H1 (cell line): ENCODE measurements at regions not wholly inside any gene's neighbourhood (a gene's known extent, or its start where the extent isn't known, plus 50 kb on each side); places are given as distances from the start of the nearest gene placed in this dataset.

Experiments
- CHD7 ChIP-seq: fragments of 300-600 bp; sonication (generic); IDR thresholded peaks from 2 replicates; pipeline ENCODE4 v1.7.1; 2012; ENCODE audit warnings: low read length, moderate library complexity, mild to moderate bottlenecking, inconsistent platforms; ENCODE audit not compliant: insufficient replicate concordance
- FOSL1 ChIP-seq: IDR thresholded peaks from 2 replicates; pipeline ENCODE4 v1.6.1; 2011; ENCODE audit warnings: mild to moderate bottlenecking, low read depth, low read length, moderate library complexity; ENCODE audit not compliant: insufficient read depth
- JUND ChIP-seq: IDR thresholded peaks from 2 replicates; pipeline ENCODE4 v1.6.1; 2011; ENCODE audit warnings: mild to moderate bottlenecking, improper control_type of control experiment, low read length
- NANOG ChIP-seq: IDR thresholded peaks from 2 replicates; pipeline ENCODE4 v1.6.1; 2011; ENCODE audit warnings: low read length, low read depth, mild to moderate bottlenecking, inconsistent platforms; ENCODE audit not compliant: insufficient read depth, poor library complexity, severe bottlenecking
- PHF8 ChIP-seq: fragments of 200-600 bp; sonication (generic); conservative IDR thresholded peaks from 2 replicates; pipeline ENCODE4 v1.7.1; 2012; ENCODE audit warnings: low read depth, mild to moderate bottlenecking, inconsistent platforms, low read length, moderate library complexity
- SIRT6 ChIP-seq: IDR thresholded peaks from one replicate; pipeline ENCODE4 v1.7.1; 2012; ENCODE audit warnings: low read length, inconsistent platforms
- TAF7 ChIP-seq: optimal IDR thresholded peaks from 2 replicates; pipeline ENCODE3; 2011; ENCODE audit warnings: low read depth, mild to moderate bottlenecking, inconsistent platforms, low read length, moderate library complexity, borderline replicate concordance

GRCh38 chr1:29983321-29983720 lies 740.1 kb downstream of the MATN1 start (continued):
- TF ChIP-seq CHD7 (no peak), JUND (no peak), SIRT6 (no peak), TAF7 (no peak), PHF8 (no peak), NANOG (no peak), FOSL1 (no peak)
